Mesendoderm (in vitro differentiated cells): ENCODE measurements at regions not wholly inside any gene's neighbourhood (a gene's known extent, or its start where the extent isn't known, plus 50 kb on each side); places are given as distances from the start of the nearest gene placed in this dataset.
A peak's percentile ranks its signal among the peaks of the same experiment; 100 is the strongest.
"Not testable (repeated sequence)": the region's sequence is repeated elsewhere in the genome, so short reads cannot be mapped to it uniquely, and the experiment has no call there.

Experiments used
- DNase-seq: peaks from one replicate; pipeline ENCODE4 v3.0.0; 2013
- H2AK5ac ChIP-seq: 2 replicates; pipeline ENCODE4 v1.6.1; 2013; ENCODE audit warnings: low read length, inconsistent platforms
- H2BK120ac ChIP-seq: 2 replicates; pipeline ENCODE4 v1.6.1; 2013; ENCODE audit warnings: low read depth, mild to moderate bottlenecking, low read length, moderate library complexity, mixed read lengths
- H2BK15ac ChIP-seq: replicated peaks from 2 replicates; pipeline ENCODE4 v1.6.1; 2013; ENCODE audit warnings: low read depth, mild to moderate bottlenecking, moderate library complexity
- H2BK5ac ChIP-seq: 2 replicates; pipeline ENCODE4 v1.6.1; 2013; ENCODE audit warnings: low read length, inconsistent platforms
- H3K18ac ChIP-seq: 2 replicates; pipeline ENCODE4 v1.6.1; 2013; ENCODE audit warnings: mild to moderate bottlenecking, low read length, mixed read lengths
- H3K23ac ChIP-seq: one replicate; pipeline ENCODE4 v1.6.1; 2013; ENCODE audit warnings: low read length
- H3K27ac ChIP-seq: 2 replicates; pipeline ENCODE4 v1.5.1; 2013; ENCODE audit warnings: low read depth, mild to moderate bottlenecking, inconsistent platforms, low read length, moderate library complexity
- H3K27me3 ChIP-seq: 2 replicates; pipeline ENCODE4 v1.6.1; 2013; ENCODE audit warnings: low read length, control low read depth, mild to moderate bottlenecking, inconsistent platforms; ENCODE audit not compliant: insufficient read depth, poor library complexity
- H3K36me3 ChIP-seq: 2 replicates; pipeline ENCODE4 v1.6.1; 2013; ENCODE audit warnings: low read length, inconsistent platforms; ENCODE audit not compliant: control insufficient read depth, insufficient read depth
- H3K4ac ChIP-seq: one replicate; pipeline ENCODE4 v1.6.1; 2013; ENCODE audit warnings: low read depth, mild to moderate bottlenecking, low read length, moderate library complexity
- H3K4me1 ChIP-seq: 2 replicates; pipeline ENCODE4 v1.6.1; 2013; ENCODE audit warnings: low read depth, low read length, inconsistent platforms; ENCODE audit not compliant: control insufficient read depth
- H3K4me2 ChIP-seq: 2 replicates; pipeline ENCODE4 v1.6.1; 2013; ENCODE audit warnings: low read length
- H3K4me3 ChIP-seq: 2 replicates; pipeline ENCODE4 v1.5.1; 2013; ENCODE audit warnings: mild to moderate bottlenecking, low read length
- H3K56ac ChIP-seq: one replicate; pipeline ENCODE4 v1.6.1; 2013; ENCODE audit warnings: low read length
- H3K79me1 ChIP-seq: 2 replicates; pipeline ENCODE4 v1.6.1; 2013; ENCODE audit warnings: low read length, inconsistent platforms
- H3K79me2 ChIP-seq: 2 replicates; pipeline ENCODE4 v1.6.1; 2013; ENCODE audit warnings: mild to moderate bottlenecking, low read length; ENCODE audit not compliant: control insufficient read depth, insufficient read depth
- H3K9ac ChIP-seq: 2 replicates; pipeline ENCODE4 v1.6.1; 2013; ENCODE audit warnings: low read length, inconsistent platforms
- H4K5ac ChIP-seq: one replicate; pipeline ENCODE4 v1.6.1; 2013; ENCODE audit warnings: low read length
- H4K8ac ChIP-seq: one replicate; pipeline ENCODE4 v1.6.1; 2013; ENCODE audit warnings: low read depth, mild to moderate bottlenecking, control low read depth, low read length, moderate library complexity
- WGBS: extraction: QIAGEN DNeasy Blood & Tissue Kit; methylation state at CpG from one replicate; pipeline ENCODE4 v1.1.7; 2013; ENCODE audit warnings: low lambda C conversion rate, missing lambda C conversion rate; ENCODE audit not compliant: insufficient coverage; ENCODE audit errors: extremely low coverage; 5-methylcytosine and 5-hydroxymethylcytosine counted together

- not testable (repeated sequence) for H3K79me1 ChIP-seq, H3K27me3 ChIP-seq, H3K23ac ChIP-seq, H2AK5ac ChIP-seq, H2BK120ac ChIP-seq, H3K79me2 ChIP-seq, H4K5ac ChIP-seq, H3K9ac ChIP-seq, H2BK5ac ChIP-seq, H3K18ac ChIP-seq, H3K4me2 ChIP-seq, H3K4me3 ChIP-seq, H3K27ac ChIP-seq, H3K36me3 ChIP-seq, H2BK15ac ChIP-seq, H3K56ac ChIP-seq, H3K4ac ChIP-seq, H3K4me1 ChIP-seq, H4K8ac ChIP-seq, DNase-seq
- no CpG with 5 or more reads among the region's 18 CpGs for WGBS
These were observed 574.8 kb upstream of the C9orf72 start for GRCh38 chr9:28147923-28148597.

GRCh38 chr9:28149361-28150050 is 576.2 kb upstream of the C9orf72 start:
- H3K4ac ChIP-seq, H3K23ac ChIP-seq, H2AK5ac ChIP-seq, H2BK120ac ChIP-seq, H4K5ac ChIP-seq, H3K79me2 ChIP-seq, H3K56ac ChIP-seq, DNase-seq, H3K4me2 ChIP-seq, H3K9ac ChIP-seq, H3K18ac ChIP-seq, H3K79me1 ChIP-seq, H3K4me1 ChIP-seq, H3K27me3 ChIP-seq, H2BK5ac ChIP-seq, H2BK15ac ChIP-seq, H3K4me3 ChIP-seq, H3K27ac ChIP-seq, H4K8ac ChIP-seq, H3K36me3 ChIP-seq: not testable (repeated sequence)
- WGBS, result no CpG with 5 or more reads among the region's 36 CpGs

GRCh38 chr9:28155067-28155466 is 581.8 kb upstream of the C9orf72 start:
- Histone ChIP-seq H2BK15ac (no peak overlapping the region), H3K36me3 (no peaks in the 10 kb centered on the region), H4K5ac (no peak overlapping the region), H3K18ac (no peak overlapping the region), H3K27ac (no peak overlapping the region), H3K79me1 (no peaks in the 10 kb centered on the region), H3K4me2 (no peak overlapping the region), H3K9ac (no peak overlapping the region), H2AK5ac (no peak overlapping the region), H3K23ac (no peak overlapping the region), H3K4me1 (no peaks in the 10 kb centered on the region), H4K8ac (no peak overlapping the region), H3K4ac (no peak overlapping the region), H3K27me3 (no peaks in the 10 kb centered on the region), H2BK120ac (no peak overlapping the region), H3K79me2 (no peaks in the 10 kb centered on the region), H3K4me3 (no peak overlapping the region), H2BK5ac (no peak overlapping the region), H3K56ac (no peak overlapping the region)
- DNase-seq, result peak; percentile 8

GRCh38 chr9:28155671-28156070 is 582.4 kb upstream of the C9orf72 start:
- Histone ChIP-seq H3K36me3 (no peaks in the 10 kb centered on the region), H3K23ac (no peak overlapping the region), H2AK5ac (no peak overlapping the region), H3K18ac (no peak overlapping the region), H4K8ac (no peak overlapping the region), H3K79me2 (no peaks in the 10 kb centered on the region), H3K4me1 (no peaks in the 10 kb centered on the region), H4K5ac (no peak overlapping the region), H2BK120ac (no peak overlapping the region), H2BK5ac (no peak overlapping the region), H3K4me2 (no peak overlapping the region), H3K9ac (no peak overlapping the region), H3K27ac (no peak overlapping the region), H2BK15ac (no peak overlapping the region), H3K4ac (no peak overlapping the region), H3K56ac (no peak overlapping the region), H3K79me1 (no peaks in the 10 kb centered on the region), H3K27me3 (no peaks in the 10 kb centered on the region), H3K4me3 (no peak overlapping the region)
- no peak for DNase-seq
- no CpG with 5 or more reads among the region's 2 CpGs for WGBS

- no peak for DNase-seq
- Histone ChIP-seq H4K5ac (no peak overlapping the region), H3K4me2 (no peak overlapping the region), H2BK15ac (no peak overlapping the region), H3K79me2 (no peaks in the 10 kb centered on the region), H3K79me1 (no peaks in the 10 kb centered on the region), H3K36me3 (no peaks in the 10 kb centered on the region), H3K56ac (no peak overlapping the region), H3K27ac (no peak overlapping the region), H3K9ac (no peak overlapping the region), H3K18ac (no peak overlapping the region), H3K4me3 (no peak overlapping the region), H2BK120ac (no peak overlapping the region), H3K4ac (no peak overlapping the region), H3K4me1 (no peaks in the 10 kb centered on the region), H2BK5ac (no peak overlapping the region), H4K8ac (no peak overlapping the region), H3K27me3 (no peaks in the 10 kb centered on the region), H3K23ac (no peak overlapping the region), H2AK5ac (no peak overlapping the region)
- WGBS, result no CpG with 5 or more reads among the region's 1 CpG
These were observed 585.2 kb upstream of the C9orf72 start for GRCh38 chr9:28158451-28158850.

- no peaks in the 10 kb centered on the region for H3K79me2 ChIP-seq
- H2AK5ac ChIP-seq, result no peak overlapping the region
- no peak overlapping the region for H3K4me2 ChIP-seq
- no peaks in the 10 kb centered on the region for H3K4me1 ChIP-seq
- H3K56ac ChIP-seq, result no peak overlapping the region
- no peak overlapping the region for H4K5ac ChIP-seq
- WGBS, result no CpG with 5 or more reads among the region's 3 CpGs
- H3K27me3 ChIP-seq, result no peaks in the 10 kb centered on the region
- no peak overlapping the region for H3K18ac ChIP-seq
- H3K27ac ChIP-seq, result no peak overlapping the region
- H3K79me1 ChIP-seq, result no peaks in the 10 kb centered on the region
- H4K8ac ChIP-seq, result no peak overlapping the region
- no peak overlapping the region for H2BK15ac ChIP-seq
- H3K9ac ChIP-seq, result no peak overlapping the region
- no peaks in the 10 kb centered on the region for H3K36me3 ChIP-seq
- H2BK120ac ChIP-seq, result no peak overlapping the region
- H3K23ac ChIP-seq, result no peak overlapping the region
- DNase-seq, result no peak
- no peak overlapping the region for H3K4ac ChIP-seq
- H2BK5ac ChIP-seq, result no peak overlapping the region
- no peak overlapping the region for H3K4me3 ChIP-seq
These were observed 590.3 kb upstream of the C9orf72 start for GRCh38 chr9:28163619-28164018.
